Prostate gland (tissue), 2 donors: ENCODE measurements at regions not wholly inside any gene's neighbourhood (a gene's known extent, or its start where the extent isn't known, plus 50 kb on each side); places are given as distances from the start of the nearest gene placed in this dataset.

Experiments
- CTCF ChIP-seq, 4 experiments: fragments of 200-600 bp in 2 of 4; fragments of 450-650 bp in 2 of 4; sonication (generic) in 2 of 4; IDR thresholded peaks; 1 replicate in 3 of 4; 2 replicates in 1 of 4; pipeline ENCODE4 v1.5.1; 2016 to 2019; ENCODE audit warnings: antibody characterized with exemption in 4 of 4, mild to moderate bottlenecking in 2 of 4, moderate library complexity in 2 of 4
- POLR2A ChIP-seq: fragments of 450-650 bp; IDR thresholded peaks from one replicate; pipeline ENCODE4 v1.6.1; 2016; ENCODE audit warnings: antibody characterized with exemption, mild to moderate bottlenecking
- POLR2AphosphoS5 ChIP-seq: sonication (generic); formaldehyde crosslinking; IDR thresholded peaks from one replicate; pipeline ENCODE4 v1.6.1; 2017; ENCODE audit warnings: antibody characterized with exemption

- TF ChIP-seq CTCF (IDR thresholded peaks at IDR 0.05) (no peak), POLR2A (no peak), POLR2AphosphoS5 (no peak)
Measured at GRCh38 chr20:40370800-40371199, 318.2 kb downstream of the MAFB start.
